K562 (cell line): ENCODE measurements at regions not wholly inside any gene's neighbourhood (a gene's known extent, or its start where the extent isn't known, plus 50 kb on each side); places are given as distances from the start of the nearest gene placed in this dataset.

ENCODE experiments used
- TF ChIP-seq, protein P1 (sequence below): sonication (generic); formaldehyde crosslinking; IDR thresholded peaks from 2 replicates; pipeline ENCODE4 v1.8.0; 2022; ENCODE audit warnings: missing genetic modification reagents, mild to moderate bottlenecking, borderline replicate concordance
- TF ChIP-seq, protein P2 (sequence below): fragments of 200-400 bp; formaldehyde crosslinking; IDR thresholded peaks from 2 replicates; pipeline ENCODE4 v1.6.1; 2017; ENCODE audit warnings: mild to moderate bottlenecking, low read depth, low read length, moderate library complexity
- TF ChIP-seq, protein P3 (sequence below): sonication (generic); formaldehyde crosslinking; IDR thresholded peaks from 2 replicates; pipeline ENCODE4 v1.8.0; 2023; ENCODE audit warnings: mild to moderate bottlenecking, missing genetic modification reagents

DNA sequence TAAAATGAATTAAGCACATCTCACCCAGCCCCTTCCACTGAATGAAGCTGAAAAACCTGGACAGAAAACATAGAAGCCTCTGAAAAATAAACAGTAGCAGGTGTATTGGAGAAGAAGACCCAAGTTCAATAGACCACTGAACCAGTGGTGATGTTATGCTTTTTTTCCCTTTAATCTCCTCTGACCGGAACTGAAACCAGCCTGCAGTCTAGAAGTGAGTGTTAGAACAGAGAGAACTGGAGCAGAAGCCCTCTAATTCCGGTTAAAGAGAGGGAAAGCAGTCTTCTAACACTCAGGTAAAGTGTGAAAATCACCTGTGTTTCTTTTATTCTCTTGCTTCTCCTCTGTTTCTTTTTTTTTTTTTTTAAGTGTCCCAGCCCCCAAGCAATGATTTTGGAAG, 83.5 kb upstream of the CCL21 start (continued):
- TF ChIP-seq, protein P1, sequence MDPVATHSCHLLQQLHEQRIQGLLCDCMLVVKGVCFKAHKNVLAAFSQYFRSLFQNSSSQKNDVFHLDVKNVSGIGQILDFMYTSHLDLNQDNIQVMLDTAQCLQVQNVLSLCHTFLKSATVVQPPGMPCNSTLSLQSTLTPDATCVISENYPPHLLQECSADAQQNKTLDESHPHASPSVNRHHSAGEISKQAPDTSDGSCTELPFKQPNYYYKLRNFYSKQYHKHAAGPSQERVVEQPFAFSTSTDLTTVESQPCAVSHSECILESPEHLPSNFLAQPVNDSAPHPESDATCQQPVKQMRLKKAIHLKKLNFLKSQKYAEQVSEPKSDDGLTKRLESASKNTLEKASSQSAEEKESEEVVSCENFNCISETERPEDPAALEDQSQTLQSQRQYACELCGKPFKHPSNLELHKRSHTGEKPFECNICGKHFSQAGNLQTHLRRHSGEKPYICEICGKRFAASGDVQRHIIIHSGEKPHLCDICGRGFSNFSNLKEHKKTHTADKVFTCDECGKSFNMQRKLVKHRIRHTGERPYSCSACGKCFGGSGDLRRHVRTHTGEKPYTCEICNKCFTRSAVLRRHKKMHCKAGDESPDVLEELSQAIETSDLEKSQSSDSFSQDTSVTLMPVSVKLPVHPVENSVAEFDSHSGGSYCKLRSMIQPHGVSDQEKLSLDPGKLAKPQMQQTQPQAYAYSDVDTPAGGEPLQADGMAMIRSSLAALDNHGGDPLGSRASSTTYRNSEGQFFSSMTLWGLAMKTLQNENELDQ (CRISPR knock-in tag): no peak
- TF ChIP-seq, protein P2, sequence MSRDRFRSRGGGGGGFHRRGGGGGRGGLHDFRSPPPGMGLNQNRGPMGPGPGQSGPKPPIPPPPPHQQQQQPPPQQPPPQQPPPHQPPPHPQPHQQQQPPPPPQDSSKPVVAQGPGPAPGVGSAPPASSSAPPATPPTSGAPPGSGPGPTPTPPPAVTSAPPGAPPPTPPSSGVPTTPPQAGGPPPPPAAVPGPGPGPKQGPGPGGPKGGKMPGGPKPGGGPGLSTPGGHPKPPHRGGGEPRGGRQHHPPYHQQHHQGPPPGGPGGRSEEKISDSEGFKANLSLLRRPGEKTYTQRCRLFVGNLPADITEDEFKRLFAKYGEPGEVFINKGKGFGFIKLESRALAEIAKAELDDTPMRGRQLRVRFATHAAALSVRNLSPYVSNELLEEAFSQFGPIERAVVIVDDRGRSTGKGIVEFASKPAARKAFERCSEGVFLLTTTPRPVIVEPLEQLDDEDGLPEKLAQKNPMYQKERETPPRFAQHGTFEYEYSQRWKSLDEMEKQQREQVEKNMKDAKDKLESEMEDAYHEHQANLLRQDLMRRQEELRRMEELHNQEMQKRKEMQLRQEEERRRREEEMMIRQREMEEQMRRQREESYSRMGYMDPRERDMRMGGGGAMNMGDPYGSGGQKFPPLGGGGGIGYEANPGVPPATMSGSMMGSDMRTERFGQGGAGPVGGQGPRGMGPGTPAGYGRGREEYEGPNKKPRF: no peak
- TF ChIP-seq, protein P3, sequence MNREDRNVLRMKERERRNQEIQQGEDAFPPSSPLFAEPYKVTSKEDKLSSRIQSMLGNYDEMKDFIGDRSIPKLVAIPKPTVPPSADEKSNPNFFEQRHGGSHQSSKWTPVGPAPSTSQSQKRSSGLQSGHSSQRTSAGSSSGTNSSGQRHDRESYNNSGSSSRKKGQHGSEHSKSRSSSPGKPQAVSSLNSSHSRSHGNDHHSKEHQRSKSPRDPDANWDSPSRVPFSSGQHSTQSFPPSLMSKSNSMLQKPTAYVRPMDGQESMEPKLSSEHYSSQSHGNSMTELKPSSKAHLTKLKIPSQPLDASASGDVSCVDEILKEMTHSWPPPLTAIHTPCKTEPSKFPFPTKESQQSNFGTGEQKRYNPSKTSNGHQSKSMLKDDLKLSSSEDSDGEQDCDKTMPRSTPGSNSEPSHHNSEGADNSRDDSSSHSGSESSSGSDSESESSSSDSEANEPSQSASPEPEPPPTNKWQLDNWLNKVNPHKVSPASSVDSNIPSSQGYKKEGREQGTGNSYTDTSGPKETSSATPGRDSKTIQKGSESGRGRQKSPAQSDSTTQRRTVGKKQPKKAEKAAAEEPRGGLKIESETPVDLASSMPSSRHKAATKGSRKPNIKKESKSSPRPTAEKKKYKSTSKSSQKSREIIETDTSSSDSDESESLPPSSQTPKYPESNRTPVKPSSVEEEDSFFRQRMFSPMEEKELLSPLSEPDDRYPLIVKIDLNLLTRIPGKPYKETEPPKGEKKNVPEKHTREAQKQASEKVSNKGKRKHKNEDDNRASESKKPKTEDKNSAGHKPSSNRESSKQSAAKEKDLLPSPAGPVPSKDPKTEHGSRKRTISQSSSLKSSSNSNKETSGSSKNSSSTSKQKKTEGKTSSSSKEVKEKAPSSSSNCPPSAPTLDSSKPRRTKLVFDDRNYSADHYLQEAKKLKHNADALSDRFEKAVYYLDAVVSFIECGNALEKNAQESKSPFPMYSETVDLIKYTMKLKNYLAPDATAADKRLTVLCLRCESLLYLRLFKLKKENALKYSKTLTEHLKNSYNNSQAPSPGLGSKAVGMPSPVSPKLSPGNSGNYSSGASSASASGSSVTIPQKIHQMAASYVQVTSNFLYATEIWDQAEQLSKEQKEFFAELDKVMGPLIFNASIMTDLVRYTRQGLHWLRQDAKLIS: no peak
